GM18519 (cell line): ENCODE measurements at regions not wholly inside any gene's neighbourhood (a gene's known extent, or its start where the extent isn't known, plus 50 kb on each side); places are given as distances from the start of the nearest gene placed in this dataset.

Source experiments
- ATAC-seq: cut with Tn5 transposase; IDR thresholded peaks from one replicate; pipeline ENCODE4 v1.9.1; 2021; ENCODE audit warnings: mild to moderate bottlenecking, moderate library complexity; ENCODE audit not compliant: unreplicated experiment, low FRiP score

- no peak for ATAC-seq
Measured at GRCh38 chr15:96390986-96391385, 60.5 kb downstream of the NR2F2 start.

DNA sequence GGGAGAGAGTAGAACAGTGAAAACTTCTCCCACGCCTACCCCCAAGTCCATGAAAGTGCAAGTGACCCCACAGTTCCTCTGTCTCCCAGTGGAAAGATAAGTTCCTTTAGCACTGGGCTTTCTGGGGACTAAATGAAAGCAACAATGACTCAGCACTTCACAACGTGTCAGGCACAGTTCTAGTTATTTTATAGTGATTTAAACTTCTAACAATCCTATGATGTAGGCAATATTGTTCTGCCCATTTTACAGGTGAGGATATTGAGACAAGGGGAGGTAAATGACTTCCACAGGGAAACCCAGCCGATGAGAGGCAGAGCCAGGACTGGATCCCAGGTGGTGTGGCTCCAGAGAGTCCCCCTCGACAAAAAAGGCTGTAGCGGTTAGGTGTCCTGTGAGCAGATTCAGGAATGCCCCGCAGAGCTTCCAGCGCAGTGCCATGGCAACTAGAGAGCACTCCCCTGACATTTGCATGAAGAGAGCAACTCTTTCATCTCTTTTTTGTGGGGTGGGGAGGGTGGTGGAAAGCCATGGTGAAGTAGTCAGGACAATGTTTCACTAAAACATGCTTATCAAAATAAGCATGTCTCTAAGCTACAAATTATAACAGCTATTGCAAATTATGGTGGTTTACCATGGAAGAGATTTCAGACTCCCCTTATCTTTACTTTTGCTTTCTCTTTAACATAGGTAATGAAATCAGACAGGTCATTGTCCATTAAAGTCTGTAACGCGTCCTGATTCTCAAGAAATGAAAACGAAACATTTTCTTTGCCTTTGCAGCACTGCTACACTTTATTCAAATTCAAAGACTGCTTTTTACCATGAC lies 62.1 kb downstream of the NR2F2 start:
- ATAC-seq: no peak

DNA sequence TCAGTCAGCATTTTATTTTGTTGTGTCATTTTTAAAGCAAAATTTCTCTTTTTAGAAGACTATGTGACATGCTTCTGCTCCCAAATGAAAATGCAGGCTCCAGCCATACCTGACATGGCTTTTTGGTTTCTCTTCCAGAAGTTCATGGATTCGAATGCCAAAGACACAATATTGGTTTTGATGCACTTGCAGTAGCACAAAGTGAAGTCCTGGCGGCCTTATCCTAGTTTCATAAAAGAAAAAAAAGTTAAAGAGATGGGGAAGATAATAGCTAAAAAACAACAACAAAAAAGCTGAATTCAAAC lies 62.7 kb downstream of the NR2F2 start:
- no peak for ATAC-seq

DNA sequence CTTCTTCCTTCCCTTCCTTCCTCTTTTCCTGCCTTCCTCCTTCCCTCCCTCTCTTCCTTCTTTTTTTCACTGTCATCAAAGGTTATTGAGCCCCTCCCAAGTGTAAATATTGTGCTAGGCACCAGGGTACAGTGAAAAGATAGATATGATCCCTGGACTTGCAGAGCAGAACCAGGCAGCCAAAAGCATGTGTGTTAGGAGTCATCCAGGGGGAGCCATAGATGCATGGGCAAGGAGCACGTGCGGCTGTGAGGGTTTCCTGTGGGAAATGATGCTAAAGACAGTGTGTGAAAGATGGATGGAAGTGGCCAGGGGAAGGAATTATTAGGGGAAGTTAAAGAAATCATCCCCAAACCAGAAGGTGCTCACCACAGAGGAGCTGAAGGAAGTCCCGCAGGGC lies 65.2 kb downstream of the NR2F2 start:
- no peak for ATAC-seq

GRCh38 chr15:96398776-96399175 lies 68.3 kb downstream of the NR2F2 start:
- no peak for ATAC-seq

GRCh38 chr15:96402403-96402802 lies 71.9 kb downstream of the NR2F2 start:
- no peak for ATAC-seq

GRCh38 chr15:96403071-96403470 lies 72.6 kb downstream of the NR2F2 start:
- ATAC-seq: no peak

GRCh38 chr15:96403932-96404331 lies 73.4 kb downstream of the NR2F2 start:
- no peak for ATAC-seq

- no peak for ATAC-seq
Measured at GRCh38 chr15:96404560-96404959, 74.1 kb downstream of the NR2F2 start.

GRCh38 chr15:96406291-96406690 lies 75.8 kb downstream of the NR2F2 start:
- ATAC-seq: no peak

- ATAC-seq: no peak
Measured at GRCh38 chr15:96406701-96407100, 76.2 kb downstream of the NR2F2 start.

DNA sequence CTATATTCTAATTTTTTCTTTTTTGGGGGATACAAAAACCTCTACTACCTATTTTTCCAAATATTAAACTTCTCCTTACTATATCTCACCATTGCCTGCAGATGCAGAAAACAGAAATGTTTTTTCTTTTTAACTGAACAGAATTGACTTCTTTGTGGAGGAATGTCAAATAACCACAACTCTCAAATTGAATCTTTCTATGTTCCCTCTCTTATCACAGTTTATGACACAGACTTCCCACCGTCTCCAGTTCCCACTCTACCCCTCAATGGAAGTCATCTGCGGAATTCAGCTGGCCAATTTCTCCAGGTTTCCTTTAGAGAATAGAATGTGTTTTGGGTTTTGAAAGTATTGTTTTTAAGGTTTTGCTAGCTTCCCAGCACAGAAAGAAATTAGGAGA lies 77.0 kb downstream of the NR2F2 start:
- ATAC-seq: no peak

GRCh38 chr15:96408591-96409183 lies 78.2 kb downstream of the NR2F2 start:
- ATAC-seq: no peak

GRCh38 chr15:96409215-96410138 lies 79.0 kb downstream of the NR2F2 start:
- no peak for ATAC-seq

DNA sequence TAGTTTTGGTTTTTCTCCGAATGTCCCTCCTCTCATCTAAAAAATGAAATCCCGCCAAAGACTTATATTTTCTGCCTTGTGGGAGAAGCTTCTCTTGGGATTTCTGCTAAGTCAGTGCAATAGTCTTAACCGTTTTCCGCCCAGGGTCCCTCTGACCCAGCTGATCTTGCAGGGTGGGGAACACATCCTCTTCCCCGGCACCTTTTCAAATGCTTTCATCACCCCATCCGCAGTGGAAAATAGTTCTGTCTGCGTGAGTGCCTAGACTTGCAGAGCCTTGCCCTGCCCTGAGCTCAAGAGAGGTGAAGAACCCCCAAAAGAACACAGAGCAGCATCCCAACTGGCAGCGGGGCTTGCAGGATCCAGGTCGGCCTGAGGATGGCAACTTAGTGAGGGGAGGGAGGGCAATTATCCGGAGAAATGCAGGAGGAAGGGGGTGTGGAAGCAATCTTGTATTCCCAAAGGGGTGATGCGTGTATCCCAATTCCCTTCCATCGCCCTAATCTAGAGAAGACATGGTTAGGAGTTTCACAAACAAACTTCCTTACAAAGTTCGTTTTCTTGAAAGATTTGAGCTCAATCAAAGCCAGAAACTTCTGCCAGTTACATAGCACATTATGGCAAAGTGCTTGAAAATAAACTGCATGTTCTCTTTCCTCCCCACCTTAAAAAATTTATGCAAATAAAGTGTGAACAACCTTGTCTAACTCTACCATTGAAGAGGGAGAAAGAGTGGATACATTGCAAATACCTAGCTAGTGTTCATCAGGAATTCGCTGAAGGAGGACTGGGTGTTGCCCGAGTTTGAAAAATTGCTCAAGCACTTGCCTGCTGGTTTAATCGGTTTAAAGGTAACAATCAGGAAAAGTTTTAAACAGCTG lies 79.9 kb downstream of the NR2F2 start:
- no peak for ATAC-seq

DNA sequence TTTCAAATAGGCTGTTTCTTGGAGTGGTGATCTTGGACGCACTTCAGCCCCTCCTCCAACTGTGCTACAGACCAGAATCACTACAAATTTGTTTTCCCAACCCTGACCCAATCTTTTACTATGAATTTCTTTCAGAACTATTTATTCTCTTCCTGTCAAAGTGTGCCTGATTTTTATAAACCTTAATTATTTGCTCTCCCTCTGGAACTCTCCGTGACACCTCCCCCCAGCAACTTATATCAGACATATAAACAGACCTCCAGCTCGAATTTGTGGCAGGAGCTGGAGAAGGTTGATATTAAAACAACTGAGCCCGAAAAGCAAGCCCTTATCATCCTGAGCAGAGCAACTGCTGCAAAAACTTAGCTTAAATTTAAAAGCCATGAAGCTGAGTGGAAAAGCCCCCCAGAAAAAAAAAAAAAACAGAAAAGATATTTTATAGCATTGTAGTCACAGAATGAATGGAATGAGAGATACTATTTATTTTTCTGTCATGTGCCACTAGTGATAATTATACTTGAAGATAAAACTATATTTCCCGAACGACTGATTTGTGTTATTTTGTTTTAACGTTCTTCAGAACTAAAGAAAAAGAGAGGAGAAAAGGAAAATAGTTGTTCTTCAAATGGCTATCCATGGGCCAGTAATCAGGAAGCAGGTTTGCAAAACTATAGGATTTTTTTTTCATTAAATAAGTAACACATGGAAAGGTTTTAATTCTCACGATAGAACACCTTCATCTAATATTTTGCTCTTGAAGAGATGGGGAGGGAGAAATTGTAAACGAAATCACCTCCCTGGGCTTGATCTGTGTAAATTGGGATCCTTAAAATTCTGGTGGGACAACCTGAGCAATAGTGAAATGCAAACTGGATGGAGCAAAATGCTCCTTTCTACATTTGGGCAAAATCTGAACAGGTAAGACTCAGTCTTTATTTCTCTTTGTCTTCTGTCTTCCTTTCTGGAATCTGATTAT lies 80.8 kb downstream of the NR2F2 start:
- no peak for ATAC-seq

- no peak for ATAC-seq
Measured at GRCh38 chr15:96412045-96412905, 81.8 kb downstream of the NR2F2 start.

- no peak for ATAC-seq
Measured at GRCh38 chr15:96412906-96413231, 82.4 kb downstream of the NR2F2 start.
